ENCODE measurements at regions not wholly inside any gene's neighbourhood (a gene's known extent, or its start where the extent isn't known, plus 50 kb on each side); places are given as distances from the start of the nearest gene placed in this dataset.

GRCh38 chr12:46524778-46525177, 152.2 kb upstream of the SLC38A2 start:
- no peak for TF ChIP-seq ZNF396 (CRISPR knock-in tag; IDR thresholded peaks at IDR 0.05; ENCODE audit: borderline replicate concordance)
- TF ChIP-seq ATF2 (CRISPR knock-in tag; IDR thresholded peaks at IDR 0.05; ENCODE audit: borderline replicate concordance, low read depth), result no peak
- TF ChIP-seq CTCF (IDR thresholded peaks at IDR 0.05), result no peak
- no peak for TF ChIP-seq CREM (CRISPR knock-in tag; IDR thresholded peaks at IDR 0.05)
- no peak for TF ChIP-seq ZNF532 (CRISPR knock-in tag; IDR thresholded peaks at IDR 0.05; ENCODE audit: borderline replicate concordance)
- TF ChIP-seq ATF6 (CRISPR knock-in tag; IDR thresholded peaks at IDR 0.05), result no peak
- no peak for TF ChIP-seq FOXK1 (CRISPR knock-in tag; IDR thresholded peaks at IDR 0.05)
- no peak for TF ChIP-seq CREB1 (CRISPR knock-in tag; IDR thresholded peaks at IDR 0.05)
- no peak for TF ChIP-seq PREB (CRISPR knock-in tag; IDR thresholded peaks at IDR 0.05; ENCODE audit: borderline replicate concordance)
- no peak for TF ChIP-seq RELA (CRISPR knock-in tag; IDR thresholded peaks at IDR 0.05; ENCODE audit: borderline replicate concordance)
- TF ChIP-seq TCF7 (CRISPR knock-in tag; IDR thresholded peaks at IDR 0.05; ENCODE audit: low read depth), result no peak
- no peak for TF ChIP-seq ARID4B (CRISPR knock-in tag; IDR thresholded peaks at IDR 0.05; ENCODE audit: borderline replicate concordance)
- no peak for TF ChIP-seq ATF3 (CRISPR knock-in tag; conservative IDR thresholded peaks at IDR 0.05)

All from WTC11 (cell line).